Uterus (tissue), 3 donors: ENCODE measurements at regions not wholly inside any gene's neighbourhood (a gene's known extent, or its start where the extent isn't known, plus 50 kb on each side); places are given as distances from the start of the nearest gene placed in this dataset.

ENCODE experiments used
- DNase-seq, 2 donors: peaks; one replicate each; pipeline ENCODE4 v3.0.0-alpha.2; 2019 to 2020
- H3K27ac ChIP-seq, 2 donors: fragments of 200-600 bp; sonication (generic); 1 replicate in 1 of 2; 2 replicates in 1 of 2; pipeline ENCODE4 v1.5.1; 2016 to 2018
- H3K27me3 ChIP-seq, 2 donors: fragments of 200-600 bp; sonication (generic); one replicate each; pipeline ENCODE4 v1.5.1; 2018 to 2019; ENCODE audit warnings: control low read depth in 1 of 2
- H3K36me3 ChIP-seq, 2 donors: fragments of 200-600 bp; sonication (generic); one replicate each; pipeline ENCODE4 v1.5.1; 2019; ENCODE audit warnings: control low read depth in 1 of 2
- H3K4me1 ChIP-seq, 2 donors: fragments of 200-600 bp; sonication (generic); one replicate each; pipeline ENCODE4 v1.5.1; 2018 to 2019; ENCODE audit warnings: control low read depth in 1 of 2
- H3K4me3 ChIP-seq, 2 donors: fragments of 200-600 bp; sonication (generic); 1 replicate in 1 of 2; 2 replicates in 1 of 2; pipeline ENCODE4 v1.5.1; 2018 to 2019; ENCODE audit warnings: mild to moderate bottlenecking in 1 of 2
- H3K9me3 ChIP-seq, 2 donors: fragments of 200-600 bp; sonication (generic); one replicate each; pipeline ENCODE4 v1.5.1; 2019; ENCODE audit warnings: control low read depth in 1 of 2
- POLR2A ChIP-seq, 2 donors: fragments of 450-650 bp; IDR thresholded peaks; one replicate each; pipeline ENCODE4 v1.6.1; 2016; ENCODE audit warnings: antibody characterized with exemption in 2 of 2, mild to moderate bottlenecking in 1 of 2, moderate library complexity in 1 of 2
- intact Hi-C: fragments of 100-400 bp; cut with DNase I; formaldehyde crosslinking; loops from one replicate; pipeline ENCODE4 v1.15.1; 2023; ENCODE audit warnings: low total_unique reads
- TF ChIP-seq, protein P1 (sequence below), 4 experiments: fragments of 200-600 bp in 2 of 4; fragments of 450-650 bp in 2 of 4; sonication (generic) in 2 of 4; IDR thresholded peaks; one replicate each; pipeline ENCODE4 v1.5.1; 2016 to 2019; ENCODE audit warnings: antibody characterized with exemption in 4 of 4, mild to moderate bottlenecking in 2 of 4, moderate library complexity in 1 of 4
- donor health status: DM: yes; HTN: yes; CAD: no.

DNA sequence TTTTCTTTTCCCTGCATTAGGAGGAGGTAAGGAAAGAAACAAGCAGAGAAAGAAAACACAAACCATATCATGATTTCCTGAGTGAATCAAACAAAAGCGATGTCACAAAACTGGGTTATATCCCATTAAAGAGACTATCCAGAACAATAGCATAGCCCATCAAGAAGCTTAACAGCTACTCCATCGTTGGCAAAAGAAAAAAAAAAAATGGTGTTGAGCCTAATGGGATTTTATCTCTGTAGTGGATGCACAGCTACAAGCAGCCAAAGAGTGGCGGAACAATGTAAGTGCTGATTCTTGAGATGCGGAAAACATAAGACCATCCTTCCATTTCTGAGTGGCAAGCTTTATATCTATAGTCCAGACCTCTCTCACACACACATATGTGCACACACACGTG lies 106.2 kb upstream of the NRSN1 start:
- no peak for TF ChIP-seq POLR2A (IDR thresholded peaks at IDR 0.05)
- TF ChIP-seq, protein P1, sequence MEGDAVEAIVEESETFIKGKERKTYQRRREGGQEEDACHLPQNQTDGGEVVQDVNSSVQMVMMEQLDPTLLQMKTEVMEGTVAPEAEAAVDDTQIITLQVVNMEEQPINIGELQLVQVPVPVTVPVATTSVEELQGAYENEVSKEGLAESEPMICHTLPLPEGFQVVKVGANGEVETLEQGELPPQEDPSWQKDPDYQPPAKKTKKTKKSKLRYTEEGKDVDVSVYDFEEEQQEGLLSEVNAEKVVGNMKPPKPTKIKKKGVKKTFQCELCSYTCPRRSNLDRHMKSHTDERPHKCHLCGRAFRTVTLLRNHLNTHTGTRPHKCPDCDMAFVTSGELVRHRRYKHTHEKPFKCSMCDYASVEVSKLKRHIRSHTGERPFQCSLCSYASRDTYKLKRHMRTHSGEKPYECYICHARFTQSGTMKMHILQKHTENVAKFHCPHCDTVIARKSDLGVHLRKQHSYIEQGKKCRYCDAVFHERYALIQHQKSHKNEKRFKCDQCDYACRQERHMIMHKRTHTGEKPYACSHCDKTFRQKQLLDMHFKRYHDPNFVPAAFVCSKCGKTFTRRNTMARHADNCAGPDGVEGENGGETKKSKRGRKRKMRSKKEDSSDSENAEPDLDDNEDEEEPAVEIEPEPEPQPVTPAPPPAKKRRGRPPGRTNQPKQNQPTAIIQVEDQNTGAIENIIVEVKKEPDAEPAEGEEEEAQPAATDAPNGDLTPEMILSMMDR (IDR thresholded peaks at IDR 0.05) = no peak
- Histone ChIP-seq H3K9me3 (no peaks in the 10 kb centered on the region), H3K27me3 (no peaks in the 10 kb centered on the region), H3K4me3 (no peak overlapping the region), H3K36me3 (no peaks in the 10 kb centered on the region), H3K27ac (no peak overlapping the region), H3K4me1 (no peaks in the 10 kb centered on the region)
- no peak for DNase-seq
- intact Hi-C loops = no loop called here

- Histone ChIP-seq H3K27me3 (peaks cover 0 to 4% of the 10 kb centered on the region in 2 donors), H3K4me3 (no peak overlapping the region), H3K36me3 (no peaks in the 10 kb centered on the region), H3K9me3 (no peaks in the 10 kb centered on the region), H3K27ac (no peak overlapping the region), H3K4me1 (no peaks in the 10 kb centered on the region)
- TF ChIP-seq POLR2A (IDR thresholded peaks at IDR 0.05) = no peak
- TF ChIP-seq, protein P1 (IDR thresholded peaks at IDR 0.05) = no peak
- DNase-seq = no peak
- intact Hi-C loops = no loop called here
These were observed 100.0 kb upstream of the NRSN1 start for GRCh38 chr6:24026050-24026449.

GRCh38 chr6:24031496-24031895 lies 94.5 kb upstream of the NRSN1 start:
- DNase-seq = no peak
- intact Hi-C loops = no loop called here

DNA sequence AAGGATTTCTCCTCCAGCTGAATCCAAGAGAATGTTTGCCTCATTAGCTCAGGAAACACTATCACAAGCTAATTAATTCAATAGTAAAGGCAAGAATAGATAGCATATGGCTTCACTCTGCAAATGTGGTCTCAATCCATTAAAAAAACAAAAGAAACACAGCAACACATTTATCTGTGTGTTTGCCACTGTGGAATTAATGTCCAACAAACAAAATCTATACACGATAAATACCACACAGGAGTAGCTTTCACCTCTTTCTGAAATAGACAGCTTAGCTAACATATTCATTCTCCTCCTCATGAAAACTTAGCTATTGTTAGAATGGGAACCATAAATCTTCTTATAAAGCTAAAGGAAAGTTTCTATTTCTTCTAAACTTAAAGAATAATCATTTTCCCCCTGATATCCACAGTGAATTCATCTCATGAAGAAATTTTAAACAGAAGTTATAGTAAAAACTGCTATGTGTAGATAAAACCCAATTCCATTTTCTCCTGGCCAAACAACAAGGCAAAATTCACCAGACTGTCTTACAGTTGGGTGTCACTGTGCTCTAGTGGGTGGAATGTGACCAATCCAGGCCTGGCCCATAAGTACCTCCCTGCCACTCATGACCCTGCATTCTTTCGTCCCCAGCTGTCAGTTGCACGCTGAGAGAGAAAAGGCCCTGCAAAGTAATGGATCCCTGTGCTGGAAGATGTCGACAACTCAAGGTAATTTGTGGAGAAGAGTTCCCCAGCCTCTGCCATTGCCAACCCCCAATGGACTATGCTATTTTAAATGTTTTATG lies 92.9 kb upstream of the NRSN1 start:
- DNase-seq = no peak
- intact Hi-C loops = no loop called here
- no peaks in the 10 kb centered on the region for H3K4me1 ChIP-seq
- no peaks in the 10 kb centered on the region for H3K27me3 ChIP-seq
- H3K36me3 ChIP-seq = no peaks in the 10 kb centered on the region
- H3K27ac ChIP-seq = no peak overlapping the region
- H3K4me3 ChIP-seq = no peak overlapping the region
- no peaks in the 10 kb centered on the region for H3K9me3 ChIP-seq
- TF ChIP-seq, protein P1 (IDR thresholded peaks at IDR 0.05) = no peak
- TF ChIP-seq POLR2A (IDR thresholded peaks at IDR 0.05) = no peak

More at GRCh38 chr6:24031496-24031895, 94.5 kb upstream of the NRSN1 start:
- no peaks in the 10 kb centered on the region for H3K36me3 ChIP-seq
- TF ChIP-seq POLR2A (IDR thresholded peaks at IDR 0.05) = no peak
- TF ChIP-seq, protein P1 (IDR thresholded peaks at IDR 0.05) = no peak
- H3K4me1 ChIP-seq = no peaks in the 10 kb centered on the region
- no peak overlapping the region for H3K4me3 ChIP-seq
- H3K27ac ChIP-seq = no peak overlapping the region
- H3K9me3 ChIP-seq = no peaks in the 10 kb centered on the region
- H3K27me3 ChIP-seq = no peaks in the 10 kb centered on the region

GRCh38 chr6:24043848-24044247 lies 82.2 kb upstream of the NRSN1 start:
- H3K9me3 ChIP-seq = no peaks in the 10 kb centered on the region
- no peaks in the 10 kb centered on the region for H3K4me1 ChIP-seq
- no peak overlapping the region for H3K27ac ChIP-seq
- no peak overlapping the region for H3K4me3 ChIP-seq
- TF ChIP-seq, protein P1 (IDR thresholded peaks at IDR 0.05) = no peak
- TF ChIP-seq POLR2A (IDR thresholded peaks at IDR 0.05) = no peak
- no peaks in the 10 kb centered on the region for H3K27me3 ChIP-seq
- no peak for DNase-seq
- intact Hi-C loops = no loop called here
- H3K36me3 ChIP-seq = no peaks in the 10 kb centered on the region
